HG03469 (cell line): ENCODE measurements at regions not wholly inside any gene's neighbourhood (a gene's known extent, or its start where the extent isn't known, plus 50 kb on each side); places are given as distances from the start of the nearest gene placed in this dataset.
A peak's percentile ranks its signal among the peaks of the same experiment; 100 is the strongest.
"Not testable (repeated sequence)": the region's sequence is repeated elsewhere in the genome, so short reads cannot be mapped to it uniquely, and the experiment has no call there.

Experiments
- ATAC-seq: cut with Tn5 transposase; IDR thresholded peaks from one replicate; pipeline ENCODE4 v1.9.1; 2021; ENCODE audit warnings: mild to moderate bottlenecking, moderate library complexity, moderate number of reproducible peaks; ENCODE audit not compliant: unreplicated experiment

DNA sequence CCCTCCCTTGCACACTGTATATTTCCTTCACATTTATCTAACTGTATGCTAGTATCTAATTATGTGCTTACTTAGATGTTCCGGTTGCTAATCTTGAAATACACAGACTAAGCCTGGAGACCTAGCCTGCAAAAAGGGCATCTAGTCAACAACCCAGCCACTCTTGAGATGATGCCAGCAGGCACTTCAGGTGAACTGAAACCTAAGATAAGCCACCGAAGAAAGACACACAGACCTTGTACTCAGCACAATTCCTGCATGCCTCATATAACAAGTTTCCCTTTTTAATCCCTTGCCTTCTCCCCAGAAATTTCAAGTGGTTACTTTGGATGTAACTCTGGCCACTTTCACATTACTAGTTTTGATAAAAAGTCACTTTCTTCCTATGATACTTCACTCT lies 2506.6 kb downstream of the ARAP2 start:
- ATAC-seq, result no peak

DNA sequence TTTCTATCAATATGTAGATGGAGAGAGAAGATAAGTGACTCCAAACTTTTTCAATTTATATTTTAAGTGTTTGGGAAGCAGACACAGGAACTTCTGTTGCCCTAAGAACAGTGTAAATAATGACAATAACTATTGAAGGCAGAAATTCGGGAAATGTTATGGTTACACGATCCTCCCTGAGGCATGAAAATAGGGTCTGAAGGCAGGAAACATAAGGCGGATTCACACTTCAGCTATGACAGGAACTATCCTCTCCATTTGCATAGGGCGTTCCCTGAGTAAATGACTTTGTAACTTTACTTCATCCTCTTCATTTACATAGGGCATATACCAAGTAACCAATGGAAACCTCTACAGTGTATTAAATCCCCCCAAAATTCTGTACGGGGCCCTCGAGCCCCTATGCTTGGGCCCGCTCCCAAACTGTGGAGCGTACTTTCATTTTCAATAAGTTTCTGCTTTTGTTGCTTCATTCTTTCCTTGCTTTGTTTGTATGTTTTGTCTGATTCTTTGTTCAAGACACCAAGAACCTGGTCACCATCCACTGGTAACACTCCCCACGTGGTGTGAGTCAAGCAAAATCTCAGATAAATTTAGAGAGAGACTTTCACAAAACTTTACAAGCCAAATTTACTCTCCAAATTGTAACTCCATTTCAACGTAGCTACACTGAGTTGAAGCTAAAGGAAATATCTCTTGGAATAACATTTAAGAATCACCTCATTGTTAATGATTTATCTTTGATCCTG lies 2504.3 kb downstream of the ARAP2 start:
- ATAC-seq, result no peak

DNA sequence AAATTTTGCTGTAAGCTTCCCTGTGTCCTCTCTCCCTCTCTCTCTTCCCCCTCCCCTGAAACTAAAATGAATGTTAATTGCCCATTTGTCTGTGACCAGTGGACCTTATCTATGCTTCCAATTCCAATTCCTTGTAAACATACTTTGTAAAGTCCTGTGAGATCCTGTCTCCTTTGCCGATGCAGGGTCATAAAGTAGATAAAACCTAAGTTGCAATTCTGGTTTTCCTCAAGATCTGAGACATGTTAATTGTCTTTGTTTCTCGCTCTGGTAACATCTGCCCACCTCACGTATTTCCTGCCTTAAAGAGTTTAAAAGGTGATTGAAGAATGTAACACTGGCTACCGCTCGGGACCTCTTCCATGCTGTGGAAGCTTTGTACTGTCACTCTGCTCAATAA lies 2503.4 kb downstream of the ARAP2 start:
- not testable (repeated sequence) for ATAC-seq

DNA sequence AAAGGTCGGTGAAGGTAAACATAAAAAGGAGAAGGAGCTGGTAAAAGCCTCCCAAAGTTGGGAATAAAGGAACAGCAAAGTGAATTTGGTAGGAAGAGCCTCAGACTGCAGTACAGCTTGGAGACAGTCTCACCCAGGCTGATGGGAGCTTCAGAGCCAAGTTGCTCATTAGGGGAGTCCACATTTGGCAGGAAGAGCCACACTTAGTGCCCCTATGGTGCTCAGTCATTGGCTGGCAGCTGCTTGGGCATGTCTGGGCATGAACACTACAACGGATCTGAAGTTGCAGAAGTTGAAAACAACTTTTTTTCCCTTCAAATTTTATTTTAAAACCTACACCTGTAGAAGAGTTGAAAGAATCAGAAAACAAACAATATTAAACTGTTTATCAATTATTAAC lies 2497.3 kb downstream of the ARAP2 start:
- peak; percentile 61 for ATAC-seq

DNA sequence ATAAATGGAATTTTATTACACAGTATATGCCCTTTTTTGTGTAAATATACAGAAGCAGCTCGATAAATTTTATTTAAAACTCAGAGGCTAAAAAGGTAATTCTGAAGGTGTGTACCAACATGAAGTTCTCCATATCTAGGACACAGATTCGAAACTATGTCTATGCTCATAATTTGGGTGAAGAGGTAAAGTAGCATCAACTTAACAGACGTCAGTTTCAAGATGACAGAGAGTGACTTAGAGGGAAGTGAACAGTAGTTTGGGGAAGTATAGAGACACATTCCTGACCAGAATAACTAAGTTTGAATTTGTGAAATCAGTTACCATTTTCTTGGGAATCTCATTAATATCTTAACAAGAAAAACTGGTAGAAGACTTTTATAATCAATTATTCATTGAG lies 2493.3 kb downstream of the ARAP2 start:
- no peak for ATAC-seq

DNA sequence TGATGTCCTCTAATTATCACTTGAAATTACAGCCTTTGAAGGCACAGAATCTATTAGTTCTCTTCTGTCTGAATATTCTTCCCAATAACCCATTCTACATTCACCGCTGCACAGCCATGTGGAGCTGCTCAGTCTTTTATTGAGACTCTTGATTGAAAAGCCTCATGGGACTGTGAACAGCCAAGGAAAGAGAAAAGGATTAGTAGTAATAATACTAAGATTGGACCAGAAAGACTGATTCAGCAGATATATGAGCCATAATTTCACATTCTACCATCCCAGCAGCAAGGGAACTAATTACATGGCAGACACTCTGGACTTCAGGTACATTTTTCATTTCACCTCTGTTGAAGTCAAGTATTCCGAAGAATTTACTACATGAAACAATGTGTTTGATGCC lies 2471.7 kb downstream of the ARAP2 start:
- ATAC-seq, result no peak

DNA sequence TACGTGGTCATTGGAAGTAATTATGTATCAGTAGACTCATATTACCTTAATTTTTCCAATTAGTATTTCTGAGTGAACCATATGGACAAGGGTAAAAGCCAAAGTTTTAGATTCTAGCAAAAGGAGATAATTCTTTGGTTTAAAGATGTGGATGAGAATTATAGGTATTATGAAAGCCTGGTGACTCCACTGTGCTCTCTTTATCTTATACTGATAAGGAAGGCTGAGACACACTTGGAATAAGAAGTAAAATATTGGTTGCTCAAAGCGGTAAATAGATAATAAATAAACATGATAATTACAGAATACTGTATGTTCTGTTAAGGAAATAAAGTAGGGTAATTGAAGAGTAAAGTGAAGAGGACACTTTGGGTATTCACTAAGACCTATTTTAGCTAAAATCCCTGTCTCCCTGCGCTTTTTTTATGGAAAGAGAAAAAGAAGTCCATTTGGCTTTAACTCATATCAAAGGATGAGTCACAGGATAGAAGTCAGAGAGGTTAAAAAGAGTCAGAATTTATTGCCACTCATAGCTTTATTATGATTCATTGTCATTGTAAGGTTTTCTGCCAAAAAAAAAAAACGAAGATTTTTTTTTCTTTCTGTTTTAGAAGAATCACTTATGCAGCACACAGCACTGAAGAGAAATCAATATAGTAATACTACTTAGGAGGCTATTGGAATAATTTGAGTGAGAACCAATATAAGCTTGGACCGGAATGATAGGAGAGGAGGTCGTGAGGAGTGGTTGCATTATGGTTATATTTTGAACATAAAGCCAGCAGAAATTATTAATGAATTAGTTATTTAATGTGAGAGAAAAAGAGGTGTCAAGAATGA lies 2463.1 kb downstream of the ARAP2 start:
- no peak for ATAC-seq

DNA sequence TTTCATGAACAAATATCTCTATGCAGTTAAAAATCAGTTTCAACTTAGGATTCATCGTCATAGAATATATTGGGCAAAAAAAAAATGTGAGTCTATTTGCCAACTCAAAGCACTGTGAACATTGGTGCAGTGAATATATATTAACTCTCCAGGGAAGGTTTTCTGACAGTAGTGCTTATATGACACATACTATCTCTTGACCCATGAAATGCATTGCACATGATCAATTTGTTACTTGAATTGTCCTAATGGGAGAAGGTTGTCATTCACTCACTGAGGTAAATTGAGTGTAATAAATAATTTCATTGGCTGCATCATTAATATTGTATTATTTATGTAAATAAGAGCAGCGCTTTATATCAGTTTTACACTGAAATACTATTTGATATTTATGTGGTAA lies 2458.5 kb downstream of the ARAP2 start:
- ATAC-seq, result no peak

DNA sequence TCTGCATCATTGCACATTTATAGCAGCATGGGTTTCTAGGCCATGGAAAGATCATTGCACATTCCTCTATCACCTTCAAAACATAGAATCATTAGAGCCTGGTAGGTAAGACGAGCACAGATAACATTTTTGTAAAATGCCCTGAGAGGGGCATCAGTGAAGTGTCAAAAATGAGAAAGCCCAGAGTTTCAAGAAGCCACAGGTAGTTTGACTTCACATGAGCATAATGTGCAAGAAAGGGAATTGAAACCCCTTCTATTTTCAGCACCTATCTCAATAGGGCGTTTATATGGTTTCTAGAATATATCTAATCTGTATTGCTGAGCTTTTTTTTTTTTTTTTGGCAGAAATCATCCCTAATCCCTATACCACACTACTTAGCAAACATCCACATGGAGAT lies 2441.7 kb downstream of the ARAP2 start:
- no peak for ATAC-seq

DNA sequence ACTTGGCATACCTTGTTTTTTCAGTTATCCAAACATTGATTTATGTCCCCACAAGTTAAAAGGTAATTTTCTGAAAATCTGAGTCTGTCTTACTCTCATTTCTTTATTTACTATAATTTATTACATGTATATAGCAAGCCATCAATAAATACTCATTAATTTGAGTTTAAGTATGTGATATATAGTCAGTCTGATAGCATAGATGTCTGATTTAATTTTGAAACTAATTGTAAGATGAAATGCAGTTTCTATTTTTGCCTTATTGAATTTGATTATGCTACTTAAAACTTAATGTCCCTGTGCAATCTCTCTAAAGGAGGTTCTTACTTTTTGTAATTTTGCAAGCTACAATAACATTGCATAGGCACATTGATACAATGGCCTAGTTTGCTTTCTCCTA lies 2418.6 kb downstream of the ARAP2 start:
- no peak for ATAC-seq

DNA sequence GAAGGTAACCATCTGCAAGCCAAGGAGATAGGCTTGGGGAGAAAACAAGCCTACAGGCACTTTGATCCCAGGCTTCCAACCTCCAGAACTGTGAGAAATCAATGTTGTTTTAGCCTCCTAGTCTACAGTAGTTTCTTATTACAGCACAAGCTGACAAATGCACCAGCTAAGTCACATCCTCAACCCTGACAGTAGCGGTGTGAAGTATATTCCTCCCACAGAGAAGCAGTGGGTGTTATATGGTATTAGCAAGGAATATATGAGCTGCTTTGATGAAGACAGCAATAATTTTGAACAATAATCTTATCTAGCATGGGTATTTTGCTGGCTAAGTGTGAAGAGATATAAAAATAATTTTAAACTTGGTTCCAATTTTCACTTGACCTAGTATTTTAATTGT lies 2415.0 kb downstream of the ARAP2 start:
- not testable (repeated sequence) for ATAC-seq

DNA sequence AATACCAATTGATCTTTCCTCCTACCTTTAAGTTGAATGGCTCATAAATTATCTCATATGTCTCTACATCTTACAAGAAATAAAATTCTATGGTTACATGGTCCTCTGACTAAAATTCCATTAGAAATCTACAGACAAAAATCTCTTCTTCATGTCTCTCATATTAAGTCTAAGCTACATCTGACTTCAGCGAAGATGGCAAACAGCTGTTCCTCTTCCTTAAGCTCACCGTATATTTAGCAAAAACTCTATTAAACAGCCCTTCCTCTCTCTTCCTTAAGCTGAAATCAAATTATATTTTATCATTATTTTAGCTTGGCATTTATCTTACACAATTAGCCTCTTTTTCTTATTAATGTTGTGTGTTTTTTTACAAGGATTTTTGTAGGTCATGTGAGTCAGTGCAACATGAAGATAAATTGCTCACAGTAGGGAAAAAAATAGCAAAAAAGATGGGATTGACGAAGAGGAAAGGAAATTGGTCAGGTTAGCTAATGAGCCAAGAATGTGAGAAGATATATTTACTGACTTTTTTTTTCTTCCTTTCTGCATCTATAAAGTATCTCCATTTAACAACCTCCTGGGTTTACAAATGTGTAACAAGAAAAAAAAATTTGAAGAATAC lies 2412.8 kb downstream of the ARAP2 start:
- ATAC-seq, result no peak

DNA sequence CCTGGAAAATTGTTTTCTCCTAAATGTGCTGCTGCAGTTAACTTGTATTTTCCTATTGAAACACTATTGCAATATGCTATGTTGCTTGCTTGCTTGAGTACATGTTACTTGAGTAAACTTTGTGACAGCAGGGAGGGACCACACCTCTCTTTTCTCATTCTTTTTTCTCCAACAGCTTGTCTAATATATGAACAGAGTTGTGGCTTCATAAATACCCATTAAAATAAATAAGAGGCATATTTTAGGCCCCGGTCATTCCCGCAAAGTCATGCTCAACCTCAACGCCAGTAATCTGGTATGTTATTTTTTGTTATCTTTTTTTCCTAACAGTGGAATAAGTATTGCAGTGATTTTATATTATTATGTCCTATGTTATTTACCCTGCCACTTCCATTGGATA lies 2408.6 kb downstream of the ARAP2 start:
- ATAC-seq, result not testable (repeated sequence)

DNA sequence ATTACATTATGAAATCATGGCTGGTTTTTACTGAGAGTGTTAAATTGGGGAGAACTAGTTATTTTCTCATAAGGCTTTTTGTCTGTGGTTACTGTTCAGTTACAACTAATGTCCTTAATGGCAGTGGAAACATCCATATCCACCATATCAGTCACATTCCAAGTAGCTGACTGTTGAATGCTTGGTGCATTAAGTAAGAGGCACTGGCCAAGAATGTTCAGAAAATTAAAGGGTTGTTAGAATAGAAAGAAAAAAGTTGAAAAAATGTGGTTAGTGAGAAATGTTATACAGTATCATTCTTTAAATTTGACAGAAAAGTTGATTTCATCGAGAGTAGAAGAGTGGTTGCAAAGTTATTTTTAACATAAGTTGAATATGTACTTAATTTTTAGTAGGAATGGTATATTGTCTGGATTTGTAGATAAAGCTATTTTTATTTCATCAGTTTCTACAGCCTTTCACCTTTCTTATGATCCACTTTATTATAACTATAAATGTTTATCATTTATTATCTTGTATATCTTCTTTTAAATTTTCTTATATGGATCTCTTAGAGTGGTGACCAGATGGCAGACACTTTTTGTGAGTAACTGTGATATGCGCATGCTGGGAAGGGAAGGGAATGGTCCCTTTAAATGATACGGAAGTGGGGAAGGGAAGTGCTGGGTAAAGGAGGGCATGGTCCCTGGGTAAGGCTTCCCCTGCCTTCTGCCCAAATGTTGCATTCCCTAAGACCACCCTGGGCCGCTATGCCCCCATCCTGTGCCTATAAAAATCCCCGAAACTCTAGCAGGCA lies 2407.1 kb downstream of the ARAP2 start:
- no peak for ATAC-seq

DNA sequence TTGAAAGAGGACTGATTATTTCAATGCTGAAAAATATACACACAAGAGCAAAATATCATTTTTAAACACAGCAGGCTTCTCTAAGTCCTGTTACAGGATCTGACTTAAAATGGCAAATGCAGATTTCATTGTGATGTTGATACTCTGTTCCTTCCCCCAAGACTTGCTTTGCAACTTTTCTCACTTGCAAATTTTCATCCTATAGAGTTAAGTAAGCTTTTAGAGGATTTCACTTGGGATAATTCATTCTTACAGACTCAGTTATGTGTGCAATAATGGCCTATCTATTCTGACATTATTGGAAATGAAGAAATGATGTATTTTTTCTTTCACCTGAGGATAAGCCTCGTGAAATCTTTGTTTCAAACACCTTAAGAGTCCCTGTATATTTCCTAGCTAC lies 2403.2 kb downstream of the ARAP2 start:
- no peak for ATAC-seq

DNA sequence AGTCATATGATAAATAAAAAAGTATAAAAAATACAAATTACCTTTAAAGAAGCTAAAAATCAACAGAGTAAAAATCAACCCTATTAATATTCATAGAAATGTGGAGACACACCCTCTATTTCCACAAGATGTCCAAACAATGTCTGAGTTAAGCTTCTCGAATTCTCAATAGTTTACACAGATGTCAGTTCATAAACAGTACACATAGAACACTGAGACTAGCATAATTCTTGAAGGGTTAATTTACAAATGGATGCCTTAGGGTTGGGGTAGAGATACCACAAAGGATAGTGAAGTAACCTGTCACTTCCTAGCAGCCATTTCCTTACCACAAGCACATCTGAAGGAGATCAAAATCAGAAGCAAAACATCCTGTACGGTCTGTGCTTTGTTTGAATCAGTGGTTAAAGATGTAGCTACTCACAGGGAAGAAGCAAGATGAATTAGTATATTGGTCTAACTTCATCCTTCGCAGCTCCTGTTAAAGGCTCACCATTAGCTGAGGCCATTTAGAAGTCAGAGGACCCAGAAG lies 2393.9 kb downstream of the ARAP2 start:
- no peak for ATAC-seq

DNA sequence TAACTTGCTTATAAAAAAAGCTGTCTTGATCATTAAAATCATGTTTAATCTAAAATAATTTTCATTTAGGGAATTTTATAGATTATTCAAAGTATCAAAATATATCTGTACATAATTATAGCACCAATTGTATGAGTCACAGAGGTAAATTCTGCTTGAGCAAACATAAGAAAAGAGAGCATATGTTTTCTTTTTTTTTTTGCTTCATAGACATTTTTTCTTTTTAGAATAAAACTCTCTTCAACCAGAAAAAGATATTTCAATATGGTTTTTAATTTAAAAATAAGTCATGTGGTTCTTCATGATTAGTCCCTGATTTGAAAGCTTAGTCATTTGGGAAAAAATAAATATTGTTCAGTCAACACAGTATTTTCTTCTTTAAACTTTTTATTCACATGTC lies 2390.6 kb downstream of the ARAP2 start:
- not testable (repeated sequence) for ATAC-seq

DNA sequence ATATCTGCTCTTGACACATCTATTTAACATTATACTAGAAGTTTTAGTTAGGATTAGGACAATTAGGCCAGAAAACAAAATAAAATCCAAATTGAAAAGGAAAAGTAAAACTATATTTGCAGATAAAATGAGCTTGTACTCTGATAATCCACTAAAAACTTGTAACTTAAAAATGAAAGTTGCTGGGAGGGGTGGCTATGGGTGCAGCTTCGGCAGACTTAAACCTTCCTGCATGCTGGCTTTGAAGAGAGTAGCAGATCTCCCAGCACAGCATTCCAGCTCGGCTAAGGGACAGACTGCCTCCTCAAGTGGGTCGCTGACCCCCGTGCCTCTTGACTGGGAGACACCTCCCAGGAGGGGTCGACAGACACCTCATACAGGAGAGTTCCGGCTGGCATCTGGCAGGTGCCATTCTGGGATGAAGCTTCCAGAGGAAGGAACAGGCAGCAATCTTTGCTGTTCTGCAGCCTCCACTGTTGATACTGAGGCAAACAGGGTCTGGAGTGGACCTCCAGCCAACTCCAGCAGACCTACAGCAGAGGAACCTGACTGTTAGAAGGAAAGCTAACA lies 2379.9 kb downstream of the ARAP2 start:
- no peak for ATAC-seq

DNA sequence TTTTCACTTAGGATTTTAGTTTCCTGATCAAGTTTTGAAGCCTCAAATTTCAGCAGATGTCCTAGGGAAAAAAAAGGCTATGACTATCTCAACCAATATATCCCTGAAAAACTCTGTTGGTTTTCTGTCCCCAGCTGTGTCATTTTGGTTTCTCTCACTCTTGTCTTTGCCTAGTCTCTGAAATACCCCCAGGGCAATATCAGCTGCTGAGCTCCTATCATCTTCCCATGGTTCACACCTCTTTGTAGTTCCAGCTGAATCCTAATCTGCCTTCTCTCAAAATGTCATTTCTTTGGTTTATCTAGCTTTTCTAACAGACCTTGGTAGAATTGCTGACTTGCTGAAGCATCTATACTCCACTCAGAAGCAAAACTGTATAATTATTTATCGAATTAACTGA lies 2370.5 kb downstream of the ARAP2 start:
- ATAC-seq, result no peak

DNA sequence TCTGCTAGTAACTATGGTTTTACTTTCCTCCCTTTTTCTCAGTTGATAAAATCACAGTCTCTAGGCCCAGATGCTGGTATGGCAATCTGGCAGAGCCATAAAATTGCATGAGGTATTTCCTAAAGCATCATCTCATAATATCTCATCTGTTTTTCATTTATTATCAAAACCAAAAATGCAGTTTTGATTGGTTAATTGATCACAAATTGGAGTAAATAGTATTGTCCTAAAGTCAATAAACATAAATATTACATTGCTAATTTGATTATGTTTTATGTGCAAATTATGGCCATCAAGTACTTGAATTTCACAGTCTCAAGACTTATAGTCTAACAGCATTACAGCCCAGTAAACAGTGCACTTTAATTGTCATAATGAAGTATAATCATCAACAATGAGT lies 2365.6 kb downstream of the ARAP2 start:
- ATAC-seq, result no peak
